NCI-H1417 treated with DMSO at 0.1 percent for 48 hours (cell line): ENCODE measurements at regions not wholly inside any gene's neighbourhood (a gene's known extent, or its start where the extent isn't known, plus 50 kb on each side); places are given as distances from the start of the nearest gene placed in this dataset.
"Not testable (repeated sequence)": the region's sequence is repeated elsewhere in the genome, so short reads cannot be mapped to it uniquely, and the experiment has no call there.

Experiments used
- DNase-seq: peaks from one replicate; lab custom pipeline; 2025; lab: John Stamatoyannopoulos, UW

DNA sequence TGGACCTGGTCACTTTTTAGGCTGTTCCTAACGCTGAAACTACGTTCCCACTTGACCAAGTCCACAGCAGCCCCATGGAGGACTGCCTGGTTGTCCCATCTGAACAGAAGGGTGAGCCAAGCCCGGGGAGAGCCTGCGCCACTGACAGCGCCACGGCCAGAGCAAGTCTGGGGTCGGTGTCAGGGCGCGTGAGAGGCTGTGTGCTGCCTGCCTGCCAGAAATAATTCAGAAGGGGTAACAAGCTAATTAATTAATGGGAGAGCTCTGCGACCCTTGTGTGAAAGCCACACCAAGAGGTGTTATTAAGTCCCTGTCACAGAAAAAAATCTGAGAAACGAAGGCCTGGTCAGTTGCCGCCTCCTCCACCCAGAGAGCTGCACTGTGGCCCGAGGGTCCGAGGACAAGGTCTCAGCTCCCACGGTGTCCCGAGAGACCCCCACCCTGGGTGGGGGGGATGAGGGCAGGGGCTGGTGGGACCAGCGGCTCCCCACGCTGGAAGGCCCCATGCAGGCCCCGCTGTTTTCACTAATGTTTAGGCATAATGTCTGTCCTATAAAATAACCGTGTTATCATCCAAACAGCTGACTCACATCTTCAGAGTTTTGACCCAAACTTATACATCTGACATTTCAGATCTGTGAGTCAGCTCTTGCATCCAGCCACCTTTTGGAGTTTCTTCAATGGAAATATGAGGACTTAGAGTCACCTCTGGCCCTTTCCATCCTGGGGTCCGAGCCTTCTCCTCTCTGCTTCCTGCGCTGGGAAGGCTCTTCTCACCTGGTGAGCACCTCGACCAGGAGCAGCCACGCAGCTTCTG lies 58.5 kb downstream of the DLL1 start:
- no peak for DNase-seq

DNA sequence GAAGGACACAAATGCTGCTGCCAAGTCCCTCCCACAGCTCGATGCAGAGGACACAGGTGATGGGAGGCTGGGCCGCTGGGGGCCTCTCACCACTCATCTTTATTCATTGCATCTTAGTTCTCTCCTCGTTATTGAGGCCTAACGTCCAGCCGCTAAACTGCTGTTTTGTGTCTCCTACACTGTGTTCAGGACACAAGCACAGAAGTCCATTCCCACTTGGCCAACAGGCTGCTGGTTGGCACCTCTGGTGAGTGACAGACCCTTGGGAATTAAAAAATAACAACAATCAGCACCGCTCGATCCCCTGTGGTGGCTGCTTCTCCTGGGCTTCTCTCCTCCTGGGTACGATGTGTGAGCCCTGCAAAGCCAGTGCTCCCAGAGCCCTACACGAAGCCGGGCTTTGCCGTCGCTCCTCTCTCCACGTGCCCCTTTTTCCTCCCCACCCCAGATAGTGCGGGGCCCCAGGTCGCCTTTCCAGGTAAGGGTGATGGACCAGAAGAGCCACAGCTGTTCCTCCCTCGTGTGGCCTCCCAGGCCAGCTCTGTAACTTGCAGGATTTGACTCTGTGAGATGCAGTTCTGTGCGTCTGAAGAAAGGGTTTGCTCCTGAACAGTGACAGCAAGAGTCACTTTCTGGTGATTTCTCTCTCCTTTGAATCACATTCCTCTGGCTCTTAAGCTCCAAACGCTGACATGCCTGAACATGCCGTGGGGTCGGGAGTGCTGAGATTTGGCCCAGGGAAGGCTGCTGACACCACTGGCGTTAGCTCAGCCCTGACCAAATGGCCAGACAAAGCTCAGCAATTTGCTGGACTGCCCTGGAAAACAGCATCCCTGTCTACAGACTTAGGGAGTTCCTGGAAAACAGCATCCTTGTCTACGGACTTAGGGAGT lies 59.3 kb downstream of the DLL1 start:
- no peak for DNase-seq

DNA sequence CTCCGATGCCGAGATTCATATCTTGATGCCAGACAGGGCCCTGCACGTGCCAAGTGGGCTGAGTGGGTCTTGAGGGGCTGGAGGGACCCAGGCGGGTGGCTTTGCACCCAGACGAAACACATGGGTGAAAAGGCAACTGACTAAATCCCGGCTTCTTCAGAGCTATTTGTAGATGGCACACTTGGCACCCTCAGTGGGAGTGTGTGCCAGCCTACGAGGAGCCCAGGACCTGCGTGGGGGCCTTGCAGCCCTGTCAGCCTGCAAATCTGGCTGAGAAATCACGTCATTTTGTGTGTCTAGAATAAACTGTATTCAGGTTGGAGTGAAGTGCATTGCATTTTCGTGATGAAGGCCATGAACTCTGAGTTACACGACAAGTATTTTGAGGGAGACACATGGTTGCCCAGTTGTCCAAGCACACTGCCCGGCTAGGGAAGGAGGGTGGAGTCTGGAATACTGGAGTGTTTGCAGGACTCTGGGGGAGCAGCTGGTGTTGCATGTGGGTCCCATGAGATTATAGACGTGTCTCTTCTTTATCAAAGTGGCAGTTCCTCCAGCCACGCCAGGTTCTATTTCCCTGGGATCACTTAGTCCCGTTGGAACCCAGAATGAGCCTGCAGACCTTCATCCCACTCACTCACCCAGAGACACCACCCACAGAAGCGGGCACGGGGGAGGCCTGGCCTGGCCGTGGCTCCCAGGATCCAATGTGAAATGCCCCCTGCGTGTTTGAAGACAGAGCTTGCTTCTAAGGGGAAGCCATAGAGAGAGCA lies 60.2 kb downstream of the DLL1 start:
- no peak for DNase-seq

DNA sequence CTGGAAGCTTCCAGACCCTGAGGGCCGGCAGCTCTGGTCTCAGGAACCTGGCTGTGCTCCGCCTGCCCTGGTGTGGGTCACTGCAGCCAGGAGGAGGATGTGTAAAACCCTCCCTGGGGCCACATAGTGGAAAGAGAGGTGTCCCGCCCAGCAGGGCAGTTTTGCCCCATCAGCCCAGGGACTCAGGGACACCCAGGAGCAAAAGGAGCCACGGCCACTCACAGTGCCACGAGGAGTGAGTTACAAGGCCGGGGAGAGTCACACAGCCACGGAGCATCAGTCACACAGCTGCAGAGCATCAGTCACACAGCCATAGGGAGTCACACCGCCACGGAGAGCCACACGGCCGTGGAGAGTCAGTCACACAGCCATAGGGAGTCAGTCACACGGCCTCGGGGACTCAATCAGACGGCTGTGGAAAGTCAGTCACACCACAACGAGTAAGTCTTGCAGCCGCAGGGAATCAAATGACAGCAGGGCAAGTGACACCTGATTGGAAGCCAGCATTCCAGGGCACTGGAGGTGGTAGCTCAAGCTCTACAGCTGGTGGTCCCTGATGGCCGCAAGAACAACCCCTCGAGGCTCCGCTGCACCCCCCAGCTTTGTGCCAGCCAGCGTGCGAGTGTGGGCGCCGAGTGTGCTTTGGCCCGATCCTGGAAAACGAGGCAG lies 60.9 kb downstream of the DLL1 start:
- DNase-seq: no peak

DNA sequence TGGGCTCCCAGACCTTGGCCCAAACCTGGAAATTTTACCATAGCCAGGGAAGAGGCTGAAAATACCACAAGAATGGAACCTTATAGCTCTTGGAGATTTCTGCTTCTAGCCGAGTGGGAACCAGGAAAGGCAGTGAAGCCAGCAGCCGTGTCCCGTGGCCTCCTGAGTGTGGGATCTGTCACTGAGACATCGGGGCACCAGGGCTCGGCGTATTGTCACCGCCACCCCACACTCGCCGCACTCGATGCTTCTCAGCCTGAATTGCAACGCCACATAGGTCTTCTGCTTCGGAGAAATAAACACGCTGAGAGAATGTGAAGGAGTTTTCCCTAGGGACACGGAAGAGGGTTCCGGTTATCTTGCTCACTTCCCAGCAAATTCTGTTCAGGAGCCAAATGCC lies 61.5 kb downstream of the DLL1 start:
- DNase-seq: no peak

DNA sequence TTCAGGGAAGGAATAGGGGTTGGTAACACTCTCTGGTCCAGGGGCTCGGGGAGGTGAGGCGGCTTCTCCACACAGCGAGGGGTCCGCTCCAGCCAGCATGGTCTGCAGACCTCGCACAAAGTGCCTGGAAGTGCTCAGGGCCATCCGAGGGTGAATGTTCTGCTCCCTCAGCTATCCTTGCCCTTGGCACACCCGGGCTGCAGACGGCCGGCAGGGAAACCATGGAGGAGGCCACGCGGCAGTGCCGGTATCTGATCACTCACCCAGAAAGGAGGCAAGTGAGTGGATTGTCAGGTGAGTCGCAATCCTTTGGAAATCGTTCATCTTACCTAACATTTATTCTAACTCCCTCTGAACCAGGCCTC lies 62.0 kb downstream of the DLL1 start:
- no peak for DNase-seq

DNA sequence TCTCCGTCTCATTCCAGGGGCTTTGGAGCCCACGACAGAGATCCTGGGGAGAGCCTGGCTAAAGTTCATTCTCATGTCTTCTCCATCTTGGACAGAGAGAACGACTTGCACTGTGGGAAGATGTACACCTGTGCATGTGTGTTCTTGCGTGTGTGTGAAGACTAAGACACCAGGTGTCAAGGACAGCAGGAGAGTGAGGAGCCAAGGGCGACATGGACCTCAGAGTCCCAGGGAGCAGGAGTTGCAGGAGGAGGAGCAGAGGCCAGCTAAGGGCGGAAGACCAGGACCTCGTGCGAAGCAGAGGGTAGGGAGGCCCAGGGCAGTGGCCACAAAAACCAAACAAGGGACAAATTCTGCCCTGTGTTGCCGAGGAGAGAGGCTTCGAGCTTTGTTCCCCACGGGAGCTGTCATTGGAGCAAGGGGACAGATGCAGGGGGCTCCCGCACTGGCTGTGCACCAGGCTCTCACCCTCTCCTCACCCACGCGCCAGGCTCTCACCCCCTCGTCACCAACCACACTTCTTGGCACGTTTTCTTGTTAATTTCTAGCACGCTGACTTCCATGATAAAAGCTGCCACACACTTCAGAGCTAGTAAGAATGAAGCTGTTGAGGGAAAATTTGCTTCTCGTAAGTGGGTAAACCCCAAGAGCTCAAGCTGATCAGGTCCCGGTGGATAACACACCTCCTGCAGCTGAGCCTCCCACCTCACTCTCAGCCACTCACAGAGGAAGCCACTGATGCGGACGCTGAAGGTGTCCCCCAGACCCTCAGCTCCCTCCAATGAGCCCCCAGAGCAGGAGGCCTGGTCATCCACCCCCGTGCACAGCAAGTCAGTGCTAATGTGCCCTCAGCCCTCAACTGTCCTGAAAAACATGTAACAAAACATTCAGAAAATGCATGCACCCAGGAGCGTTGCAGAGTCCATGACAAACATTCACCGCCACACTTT lies 62.6 kb downstream of the DLL1 start:
- no peak for DNase-seq

DNA sequence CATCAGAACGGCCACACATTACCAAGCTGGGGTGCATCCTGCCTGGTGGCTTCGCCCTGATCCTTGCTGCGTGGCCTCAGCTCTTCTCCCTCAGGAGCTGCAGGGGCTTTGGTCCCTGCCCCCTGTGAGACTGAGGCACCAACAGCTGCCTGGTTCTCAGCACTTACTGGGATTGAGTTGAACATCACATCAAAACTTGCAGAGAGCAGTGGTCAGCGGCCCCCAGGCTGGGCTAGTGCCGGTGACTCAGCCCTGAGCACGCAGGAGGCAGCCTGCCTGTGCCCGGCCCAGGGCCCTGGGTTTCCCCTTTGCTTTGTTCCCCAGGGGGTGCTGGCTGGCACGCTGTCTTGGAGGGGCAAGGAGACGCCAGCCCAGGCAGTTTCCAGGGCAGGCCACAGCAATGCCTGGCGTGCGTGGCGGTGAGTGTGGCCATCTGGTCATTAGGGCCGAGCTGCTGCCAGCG lies 63.3 kb downstream of the DLL1 start:
- DNase-seq: no peak

DNA sequence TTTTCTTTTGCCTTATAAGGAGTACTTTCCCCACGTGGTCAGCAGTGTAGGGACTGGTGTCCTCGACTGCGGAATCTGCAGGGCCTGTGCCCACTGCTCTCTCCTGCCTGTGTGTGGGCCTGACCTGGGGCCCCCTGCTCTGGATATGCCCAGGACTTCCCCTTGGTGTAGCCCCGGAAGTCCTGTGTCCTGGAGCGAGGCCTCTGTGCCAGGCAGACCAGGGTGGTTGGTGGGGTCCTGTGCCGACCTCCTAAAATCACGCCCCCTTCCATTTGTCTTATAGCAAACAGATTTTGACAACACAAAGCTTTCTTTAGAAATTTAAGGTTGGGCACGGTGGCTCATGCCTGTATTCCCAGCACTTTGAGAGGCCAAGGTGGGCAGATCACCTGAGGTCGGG lies 64.2 kb downstream of the DLL1 start:
- DNase-seq: no peak

DNA sequence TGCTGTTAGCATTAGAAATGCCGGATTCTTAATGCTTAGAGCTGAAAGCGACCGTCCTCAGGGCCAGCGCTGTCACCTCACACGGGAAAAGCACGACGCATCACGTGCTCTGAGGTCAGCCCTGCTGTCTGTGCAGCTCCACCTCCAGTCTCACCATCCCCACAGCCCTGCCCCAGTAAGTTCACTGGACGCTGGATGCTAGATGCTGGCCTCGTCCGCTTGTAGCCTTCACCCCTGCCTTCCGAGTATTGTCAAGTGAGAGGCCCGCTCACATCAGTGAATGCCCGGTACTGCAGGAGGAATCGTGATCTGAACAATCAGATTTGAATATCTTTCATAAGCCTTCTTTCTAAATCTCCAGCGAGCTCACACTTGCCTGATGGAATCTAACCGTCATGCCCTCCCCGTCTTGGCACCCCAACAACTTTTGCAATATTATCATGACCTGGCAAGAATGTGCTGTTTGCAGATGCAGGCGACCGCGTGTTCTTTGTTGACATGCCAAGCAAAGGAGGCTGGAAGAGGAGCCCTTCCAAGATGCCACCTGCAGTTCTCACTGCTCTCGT lies 64.9 kb downstream of the DLL1 start:
- no peak for DNase-seq

DNA sequence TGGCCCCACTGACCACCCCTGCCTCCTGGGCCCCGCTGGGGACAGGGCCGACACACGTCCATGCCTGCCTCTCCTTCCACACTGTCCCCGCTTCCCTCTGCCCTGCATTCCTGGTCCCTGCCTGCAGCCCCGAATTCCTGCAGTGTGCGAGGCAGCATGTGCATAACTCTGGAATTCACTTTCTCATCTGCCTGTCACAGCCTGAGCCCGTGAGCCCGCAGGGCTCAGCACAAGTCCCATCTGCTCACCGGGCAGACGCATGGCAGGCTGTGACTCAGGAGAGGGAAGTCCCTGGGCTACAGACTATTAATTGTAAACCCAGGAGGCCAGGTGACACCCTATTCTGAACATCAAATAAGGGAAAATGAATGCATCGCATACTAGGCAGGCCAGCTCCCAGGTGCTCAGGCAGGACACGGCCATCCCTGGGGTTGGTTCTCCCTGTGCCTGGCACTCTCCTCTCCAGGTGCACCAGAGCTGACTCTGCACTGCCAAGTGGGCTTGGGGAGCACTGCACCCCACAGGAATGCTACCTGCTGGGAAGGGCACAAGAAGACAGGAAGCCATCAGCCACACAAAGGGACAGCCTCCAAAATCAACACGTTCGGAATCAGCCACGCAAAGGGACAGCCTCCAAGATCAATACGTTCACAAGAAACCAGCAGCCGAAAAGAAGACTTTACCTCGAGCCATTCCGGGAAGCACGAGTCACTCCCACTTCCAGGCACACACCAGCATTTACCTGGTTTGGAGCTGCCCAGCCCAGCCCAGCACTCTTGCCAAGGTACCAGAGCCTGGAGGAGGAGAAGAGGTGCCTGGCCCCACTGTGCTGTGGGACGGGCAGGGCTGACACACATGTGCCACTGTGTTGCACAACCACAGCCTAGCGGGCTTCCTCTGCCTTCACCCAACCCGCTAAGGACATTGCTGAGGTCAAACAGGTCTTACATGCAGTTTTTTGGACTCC lies 65.9 kb downstream of the DLL1 start:
- peak; percentile 22 for DNase-seq

DNA sequence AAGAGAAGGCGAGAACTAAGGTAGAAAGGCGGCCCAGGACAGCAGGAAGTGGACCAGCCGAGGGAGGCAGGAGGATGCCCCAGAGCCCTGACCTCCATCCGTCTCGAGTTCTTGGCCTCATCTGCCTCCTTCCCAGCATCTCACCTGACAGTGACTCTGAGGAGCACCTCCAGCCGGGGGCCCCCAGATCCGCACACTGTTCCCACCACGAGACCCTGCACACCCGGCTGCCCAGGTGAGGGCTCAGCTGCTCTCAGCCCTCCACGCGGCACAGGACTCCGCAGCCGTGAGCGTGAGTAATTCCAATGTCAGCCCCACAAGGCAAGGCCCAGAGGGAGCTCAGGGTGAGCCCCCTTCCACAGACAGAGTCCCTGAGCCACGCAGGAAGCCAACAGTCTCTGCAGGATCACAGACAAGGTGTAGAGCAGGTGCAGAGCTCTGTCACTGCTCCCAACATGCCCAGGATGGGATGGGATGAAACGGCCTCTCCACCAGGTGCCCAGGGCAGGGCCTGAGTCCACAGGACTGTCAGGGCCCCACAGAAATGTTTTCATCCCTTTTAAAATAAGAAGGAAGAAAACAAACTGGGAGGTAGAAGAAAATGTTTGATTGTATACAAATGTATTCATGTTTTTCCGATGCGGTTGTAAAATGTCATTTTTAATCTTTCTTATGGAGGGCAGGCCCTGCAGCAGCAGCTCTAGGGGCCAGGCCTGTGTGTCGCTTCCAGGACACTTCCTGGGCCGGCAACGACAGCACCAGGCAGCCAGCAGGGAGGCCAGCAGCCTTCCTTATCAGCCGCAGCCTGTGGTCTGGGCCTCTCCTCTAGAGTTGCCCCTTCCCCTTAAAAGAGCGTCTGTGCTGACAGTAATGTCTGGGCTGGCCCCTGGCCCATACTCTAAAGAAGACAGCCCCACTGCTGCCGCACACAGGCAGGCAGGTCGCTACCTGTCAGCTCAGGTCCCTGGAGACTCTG lies 66.9 kb downstream of the DLL1 start:
- DNase-seq: no peak

DNA sequence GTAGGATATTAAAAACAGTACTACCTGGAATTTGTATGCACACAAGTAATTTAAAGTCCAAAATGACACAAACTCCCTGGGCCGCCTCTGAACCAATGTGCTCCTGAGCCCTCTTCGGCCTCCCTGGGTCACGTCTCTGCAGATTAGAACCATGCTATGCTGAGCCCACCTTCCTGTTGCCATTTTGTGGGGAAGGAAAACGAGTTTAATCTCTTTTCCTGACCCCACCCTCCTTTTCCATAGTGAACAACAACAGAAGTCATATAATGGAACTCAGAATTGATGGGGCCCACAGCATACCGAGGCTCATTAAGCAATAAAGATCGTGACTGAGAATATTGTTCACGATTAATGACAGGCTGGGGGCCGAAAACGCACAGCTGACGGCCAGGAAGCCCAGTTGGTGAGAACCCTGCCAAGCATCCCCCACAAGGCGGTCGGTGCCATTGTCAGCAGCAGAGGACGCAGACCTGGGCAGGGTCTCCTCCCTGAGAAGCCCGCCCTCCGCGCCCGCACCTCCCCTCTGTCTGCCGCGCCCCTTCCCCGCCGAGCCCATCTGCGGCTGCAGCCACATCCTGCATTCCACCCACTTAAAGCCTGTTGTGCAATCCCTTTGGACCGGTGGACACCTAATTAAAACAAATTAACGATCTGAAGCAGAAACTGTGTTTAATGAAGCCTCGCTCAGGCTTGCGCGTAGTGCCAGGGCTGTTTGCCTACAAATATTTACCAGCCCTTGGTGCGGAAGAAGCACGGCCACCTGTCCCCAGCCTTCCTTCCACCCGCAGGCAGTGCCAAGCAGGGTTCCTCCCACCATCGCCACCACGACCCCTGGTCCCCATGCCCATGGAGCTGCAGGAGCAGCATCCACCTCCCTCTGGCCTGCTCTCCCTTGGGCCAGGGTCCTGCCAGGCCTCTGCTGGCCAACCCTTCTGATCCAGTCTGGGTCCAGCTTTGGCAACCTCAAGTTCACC lies 68.1 kb downstream of the DLL1 start:
- DNase-seq: peak; percentile 70

DNA sequence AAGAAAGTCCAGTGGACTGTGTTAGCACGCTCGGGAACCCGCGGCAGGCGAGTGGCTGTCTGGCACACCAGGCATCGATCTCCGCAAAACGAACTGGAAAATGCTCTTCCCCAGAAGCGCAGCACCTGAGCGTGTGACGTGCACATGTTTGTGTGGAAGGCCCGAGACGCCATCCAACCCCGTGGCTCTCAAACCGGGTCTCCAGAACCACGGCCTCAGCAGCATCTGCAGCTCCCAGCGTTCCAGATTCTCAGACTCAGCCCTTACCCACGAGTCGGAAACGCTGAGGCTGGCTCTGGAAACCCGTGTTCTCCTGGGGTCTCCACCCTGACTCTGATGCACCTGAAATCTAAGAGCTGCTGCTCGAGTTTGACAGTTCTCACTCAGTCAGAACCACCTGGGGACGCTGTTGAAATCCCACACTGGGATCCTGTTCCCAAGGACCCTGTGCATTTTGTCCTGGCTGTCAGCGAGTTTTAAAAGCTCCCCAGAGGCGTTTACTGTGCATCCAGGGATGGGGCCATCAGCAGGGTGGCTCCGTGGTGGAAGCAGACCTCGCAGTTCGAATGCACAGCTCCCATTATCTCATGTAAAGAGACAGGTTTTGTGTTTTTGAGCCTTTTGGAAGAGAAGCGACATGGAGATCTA lies 69.0 kb downstream of the DLL1 start:
- DNase-seq: no peak

DNA sequence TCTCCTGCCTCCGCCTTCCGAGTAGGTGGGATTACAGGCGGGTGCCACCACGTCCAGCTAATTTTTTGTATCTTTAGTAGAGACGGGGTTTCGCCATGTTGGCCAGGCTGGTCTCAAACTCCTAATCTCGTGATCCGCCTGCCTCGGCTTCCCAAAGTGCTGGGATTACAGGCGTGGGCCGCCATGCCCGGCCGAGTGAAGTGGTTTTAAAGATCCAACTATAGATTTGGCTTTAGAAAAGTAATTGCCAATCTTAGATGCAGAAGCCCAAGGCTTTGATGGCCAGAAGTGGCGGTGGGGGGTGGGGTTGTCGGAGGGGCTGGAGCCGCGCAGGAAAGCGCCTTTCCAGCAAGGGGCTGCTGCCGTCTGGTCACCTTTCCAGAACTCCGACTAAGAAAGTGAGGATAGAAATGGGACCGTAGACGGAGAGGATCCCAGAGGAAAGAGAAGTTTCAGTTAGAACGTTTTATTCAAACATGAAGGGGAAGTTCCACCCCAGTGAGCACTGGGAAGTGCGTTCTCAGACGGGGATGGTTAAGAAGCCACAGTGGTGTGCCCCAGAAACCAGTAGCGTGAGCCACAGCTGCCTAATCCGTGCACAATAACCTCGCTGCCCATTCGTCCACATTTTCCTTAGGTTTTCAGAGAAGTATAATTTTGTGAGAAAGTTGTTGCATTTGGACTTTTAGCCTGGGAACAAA lies 69.7 kb downstream of the DLL1 start:
- DNase-seq: no peak

DNA sequence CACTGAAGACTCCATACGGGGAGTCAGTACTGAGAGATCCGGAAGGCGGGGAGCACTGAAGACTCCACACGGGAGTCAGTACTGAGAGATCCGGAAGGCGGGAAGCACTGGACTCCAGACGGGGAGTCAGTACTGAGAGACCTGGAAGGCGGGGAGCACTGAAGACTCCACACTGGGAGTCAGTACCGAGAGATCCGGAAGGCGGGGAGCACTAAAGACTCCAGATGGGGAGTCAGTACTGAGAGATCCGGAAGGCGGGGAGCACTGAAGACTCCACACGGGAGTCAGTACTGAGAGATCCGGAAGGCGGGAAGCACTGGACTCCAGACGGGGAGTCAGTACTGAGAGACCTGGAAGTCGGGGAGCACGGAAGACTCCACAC lies 77.2 kb downstream of the DLL1 start:
- not testable (repeated sequence) for DNase-seq
